ENCODE measurements at regions not wholly inside any gene's neighbourhood (a gene's known extent, or its start where the extent isn't known, plus 50 kb on each side); places are given as distances from the start of the nearest gene placed in this dataset.

DNA sequence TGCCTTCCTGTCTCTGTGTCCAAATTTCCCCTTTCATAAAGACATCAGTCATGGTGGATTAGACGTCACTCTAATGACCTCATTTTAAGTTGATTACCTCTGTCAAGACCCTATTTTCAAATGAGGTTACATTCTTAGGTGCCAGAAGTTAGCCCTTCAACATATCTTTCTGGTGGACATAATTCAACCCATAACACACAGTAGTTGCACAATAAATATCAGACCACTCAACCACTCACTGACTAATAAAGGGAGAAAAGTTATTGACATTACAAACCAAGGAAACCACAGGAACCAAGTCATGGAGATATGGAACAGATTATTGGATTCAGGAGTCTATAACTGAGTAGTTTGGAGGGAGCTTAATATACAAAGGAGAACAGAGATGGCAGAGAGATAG, 377.4 kb upstream of the ACVR2A start:
- H3K27me3 Mint-ChIP-seq, result peaks cover 19% of the 10 kb centered on the region
- TF ChIP-seq, protein P1, sequence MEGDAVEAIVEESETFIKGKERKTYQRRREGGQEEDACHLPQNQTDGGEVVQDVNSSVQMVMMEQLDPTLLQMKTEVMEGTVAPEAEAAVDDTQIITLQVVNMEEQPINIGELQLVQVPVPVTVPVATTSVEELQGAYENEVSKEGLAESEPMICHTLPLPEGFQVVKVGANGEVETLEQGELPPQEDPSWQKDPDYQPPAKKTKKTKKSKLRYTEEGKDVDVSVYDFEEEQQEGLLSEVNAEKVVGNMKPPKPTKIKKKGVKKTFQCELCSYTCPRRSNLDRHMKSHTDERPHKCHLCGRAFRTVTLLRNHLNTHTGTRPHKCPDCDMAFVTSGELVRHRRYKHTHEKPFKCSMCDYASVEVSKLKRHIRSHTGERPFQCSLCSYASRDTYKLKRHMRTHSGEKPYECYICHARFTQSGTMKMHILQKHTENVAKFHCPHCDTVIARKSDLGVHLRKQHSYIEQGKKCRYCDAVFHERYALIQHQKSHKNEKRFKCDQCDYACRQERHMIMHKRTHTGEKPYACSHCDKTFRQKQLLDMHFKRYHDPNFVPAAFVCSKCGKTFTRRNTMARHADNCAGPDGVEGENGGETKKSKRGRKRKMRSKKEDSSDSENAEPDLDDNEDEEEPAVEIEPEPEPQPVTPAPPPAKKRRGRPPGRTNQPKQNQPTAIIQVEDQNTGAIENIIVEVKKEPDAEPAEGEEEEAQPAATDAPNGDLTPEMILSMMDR (IDR thresholded peaks at IDR 0.05; ENCODE audit: unreplicated experiment), result no peak
- no peak for DNase-seq (ENCODE audit: low spot score, unreplicated experiment)
- no peak overlapping the region for H3K27ac Mint-ChIP-seq
- H3K36me3 Mint-ChIP-seq (ENCODE audit: insufficient read depth), result no peaks in the 10 kb centered on the region
- H3K4me3 Mint-ChIP-seq (ENCODE audit: low read depth), result no peak overlapping the region
- H3K4me1 Mint-ChIP-seq (ENCODE audit: low read depth), result peaks cover 46% of the 10 kb centered on the region
- H3K9me3 Mint-ChIP-seq (ENCODE audit: low read depth), result no peaks in the 10 kb centered on the region

DNA sequence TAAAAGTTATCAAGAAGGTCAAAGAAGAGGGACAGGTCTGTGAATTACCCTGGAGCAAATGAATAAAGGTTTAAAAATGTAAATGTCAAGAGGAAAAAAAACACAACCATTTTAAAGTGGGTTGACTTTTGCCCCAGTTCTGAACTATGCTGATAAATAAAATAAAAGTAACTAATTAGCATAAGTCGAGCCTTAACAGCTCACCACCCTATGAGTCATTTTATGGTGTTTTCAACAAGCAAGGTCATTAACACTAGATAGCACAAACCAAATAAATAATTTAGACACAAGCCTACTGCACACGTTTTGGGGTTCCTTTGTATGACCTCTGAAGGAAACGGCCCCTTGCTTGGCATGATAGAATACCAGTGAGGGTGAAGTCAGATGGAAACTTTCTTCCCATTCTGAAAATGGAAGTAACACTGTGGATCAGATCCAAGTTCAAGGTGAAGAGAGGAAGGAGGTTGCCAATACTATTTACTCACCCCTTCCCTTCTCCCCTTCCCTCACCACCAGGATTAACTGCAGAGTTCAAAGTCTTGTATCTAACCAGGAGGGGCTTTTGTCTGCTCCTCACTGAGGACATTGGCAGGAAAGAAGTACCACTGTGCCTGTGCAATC, 380.0 kb upstream of the ACVR2A start:
- Mint-ChIP-seq H3K9me3 (ENCODE audit: low read depth) (no peaks in the 10 kb centered on the region), H3K27me3 (peaks cover 23% of the 10 kb centered on the region), H3K36me3 (ENCODE audit: insufficient read depth) (no peaks in the 10 kb centered on the region), H3K4me3 (ENCODE audit: low read depth) (no peak overlapping the region), H3K4me1 (ENCODE audit: low read depth) (peaks cover 42% of the 10 kb centered on the region), H3K27ac (no peak overlapping the region)
- DNase-seq (ENCODE audit: low spot score, unreplicated experiment), result no peak
- TF ChIP-seq, protein P1 (IDR thresholded peaks at IDR 0.05; ENCODE audit: unreplicated experiment), result no peak

DNA sequence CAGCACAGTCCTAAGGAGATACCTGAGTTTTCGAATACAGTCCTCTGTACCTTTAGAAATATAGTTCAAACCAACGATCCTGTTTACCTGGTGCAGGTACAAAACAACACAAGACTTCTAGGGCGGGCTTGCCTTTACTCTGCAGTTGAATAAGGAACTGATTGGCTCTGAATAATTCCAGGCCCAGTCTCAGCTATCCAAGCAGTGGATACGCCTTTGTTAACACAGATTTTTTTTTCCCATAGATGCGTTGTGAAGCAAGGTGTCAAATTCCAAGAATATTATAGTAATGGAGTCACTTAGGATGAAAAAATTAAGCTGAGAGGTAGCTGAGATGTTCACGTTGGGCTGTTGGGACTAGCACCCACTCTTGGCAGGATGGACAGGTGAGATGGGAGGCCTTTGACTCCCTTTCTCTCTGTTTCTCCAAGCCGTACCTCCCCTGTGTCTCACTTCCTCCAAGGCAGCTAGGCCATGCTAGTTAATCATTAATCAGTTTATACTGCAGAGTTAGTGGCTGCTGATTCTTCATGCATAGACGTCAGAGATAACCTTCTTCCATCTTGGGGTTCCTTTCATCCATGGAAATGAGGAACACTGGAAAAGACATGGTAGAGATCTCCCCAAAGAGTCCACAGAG, 380.8 kb upstream of the ACVR2A start:
- TF ChIP-seq, protein P1 (IDR thresholded peaks at IDR 0.05; ENCODE audit: unreplicated experiment), result no peak
- no peak for DNase-seq (ENCODE audit: low spot score, unreplicated experiment)
- Mint-ChIP-seq H3K27ac (no peak overlapping the region), H3K36me3 (ENCODE audit: insufficient read depth) (no peaks in the 10 kb centered on the region), H3K9me3 (ENCODE audit: low read depth) (no peaks in the 10 kb centered on the region), H3K4me3 (ENCODE audit: low read depth) (no peak overlapping the region), H3K27me3 (peaks cover 27% of the 10 kb centered on the region), H3K4me1 (ENCODE audit: low read depth) (peaks cover 45% of the 10 kb centered on the region)

DNA sequence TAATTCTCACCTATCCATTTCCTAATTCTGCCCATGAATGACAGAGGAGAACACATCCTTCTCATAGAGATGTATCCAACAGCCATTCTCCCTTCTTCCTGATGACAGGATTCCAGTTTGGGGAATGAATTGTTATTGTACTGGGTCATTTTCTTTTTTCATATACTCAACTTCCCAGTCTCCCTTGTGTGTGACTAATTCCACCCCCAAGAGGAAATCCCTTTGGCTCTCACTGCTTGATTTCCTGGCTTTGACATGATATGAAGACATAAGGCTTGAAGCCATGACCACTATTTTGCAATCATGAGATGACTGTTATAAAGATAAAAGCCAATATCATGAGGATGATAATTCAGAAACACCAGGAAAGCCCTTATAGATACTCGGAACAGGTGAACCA, 384.7 kb upstream of the ACVR2A start:
- DNase-seq (ENCODE audit: low spot score, unreplicated experiment), result no peak
- no peak overlapping the region for H3K27ac Mint-ChIP-seq
- TF ChIP-seq, protein P1 (IDR thresholded peaks at IDR 0.05; ENCODE audit: unreplicated experiment), result no peak
- no peaks in the 10 kb centered on the region for H3K36me3 Mint-ChIP-seq (ENCODE audit: insufficient read depth)
- H3K27me3 Mint-ChIP-seq, result peaks cover 25% of the 10 kb centered on the region
- H3K4me1 Mint-ChIP-seq (ENCODE audit: low read depth), result peaks cover 24% of the 10 kb centered on the region
- no peaks in the 10 kb centered on the region for H3K9me3 Mint-ChIP-seq (ENCODE audit: low read depth)
- no peak overlapping the region for H3K4me3 Mint-ChIP-seq (ENCODE audit: low read depth)

DNA sequence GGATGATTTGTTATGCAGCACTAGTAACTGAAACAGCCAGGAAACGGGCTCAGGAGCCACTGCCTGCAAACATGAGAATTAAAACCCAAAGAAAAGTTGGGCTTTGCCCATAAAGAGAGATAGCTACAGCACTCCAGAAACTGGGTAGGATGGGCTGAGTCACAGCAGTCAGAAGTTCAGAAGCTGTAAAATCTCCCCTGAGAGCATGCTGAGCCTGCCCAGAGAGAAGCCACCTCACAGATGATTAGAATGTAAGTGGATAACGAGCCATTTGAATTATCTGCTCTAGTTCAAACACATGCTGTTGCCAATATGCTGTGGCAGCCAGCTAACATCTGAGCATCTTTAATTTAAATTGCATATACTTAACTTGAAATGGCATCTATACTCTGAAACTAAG, 388.1 kb upstream of the ACVR2A start:
- TF ChIP-seq, protein P1 (IDR thresholded peaks at IDR 0.05; ENCODE audit: unreplicated experiment), result no peak
- no peaks in the 10 kb centered on the region for H3K36me3 Mint-ChIP-seq (ENCODE audit: insufficient read depth)
- no peaks in the 10 kb centered on the region for H3K9me3 Mint-ChIP-seq (ENCODE audit: low read depth)
- H3K4me3 Mint-ChIP-seq (ENCODE audit: low read depth), result no peak overlapping the region
- peaks cover 25% of the 10 kb centered on the region for H3K27me3 Mint-ChIP-seq
- no peak overlapping the region for H3K27ac Mint-ChIP-seq
- no peak for DNase-seq (ENCODE audit: low spot score, unreplicated experiment)
- H3K4me1 Mint-ChIP-seq (ENCODE audit: low read depth), result peaks cover 6% of the 10 kb centered on the region

Measured in progenitor cell of endocrine pancreas (in vitro differentiated cells).